Pancreas (tissue), 10 donors: ENCODE measurements at regions not wholly inside any gene's neighbourhood (a gene's known extent, or its start where the extent isn't known, plus 50 kb on each side); places are given as distances from the start of the nearest gene placed in this dataset.

Experiments used
- ATAC-seq, 4 donors: fragments of 200-7000 bp; cut with Tn5 transposase; one replicate each; pipeline versions ENCODE4 v1.8.0 to v1.9.1; 2020; ENCODE audit warnings: mild to moderate bottlenecking in 4 of 4, moderate library complexity in 4 of 4
- DNase-seq, 6 donors: peaks; one replicate each; pipeline ENCODE4 v3.0.0-alpha.2; 2020
- FAIRE-seq: peaks from 2 replicates; lab custom pipeline; 2012; peaks lifted over from hg19 to GRCh38; lab: Jason Lieb, UNC
- H3K27ac ChIP-seq, 4 donors: fragments of 200-600 bp; sonication (generic); 1 replicate in 3 of 4; 2 replicates in 1 of 4; pipeline versions ENCODE4 v1.5.0 to v1.8.0; 2020
- H3K27me3 ChIP-seq, 4 donors: fragments of 200-600 bp; one replicate each; pipeline ENCODE4 v1.8.0; 2021
- H3K36me3 ChIP-seq, 3 donors: fragments of 200-600 bp; sonication (generic) in 1 of 3; one replicate each; pipeline versions ENCODE4 v1.5.0 to v1.8.0; 2020 to 2021
- H3K4me1 ChIP-seq, 3 donors: fragments of 200-600 bp; one replicate each; pipeline ENCODE4 v1.8.0; 2021
- H3K4me3 ChIP-seq, 4 donors: fragments of 200-600 bp; sonication (generic) in 2 of 4; one replicate each; pipeline versions ENCODE4 v1.5.0 to v1.8.0; 2020 to 2021
- H3K9me3 ChIP-seq, 4 donors: fragments of 200-600 bp; one replicate each; pipeline ENCODE4 v1.8.0; 2021
- CTCF ChIP-seq, 4 donors: fragments of 200-600 bp; sonication (generic) in 3 of 4; IDR thresholded peaks; one replicate each; pipeline versions ENCODE4 v1.5.0 to v1.8.0; 2021; ENCODE audit warnings: antibody characterized with exemption in 4 of 4
- WGBS, 2 donors: extraction: QIAGEN DNeasy Blood & Tissue Kit; methylation state at CpG; one replicate each; pipeline ENCODE4 v1.1.7; 2013; 5-methylcytosine and 5-hydroxymethylcytosine counted together
- intact Hi-C, 3 donors: fragments of 100-400 bp; cut with DNase I; formaldehyde crosslinking; loops; one replicate each; pipeline versions ENCODE4 v1.11.1 to v1.14.2; 2022
- donor health status: healthy with polysubstance abuse.
- donor health status: DM: no; HTN: no; CAD: no; lungs with moderate emphysema.
- donor health status: DM: no; HTN: no; CAD: no.
- donor health status: control.
- donor health status: control.
- donor health status: Bipolar disorder and iron deficiency.
- donor health status: DM: yes; HTN: yes; CAD: no.
- donor health status: DM: no; HTN: no; CAD: no.
- donor health status: DM: no; HTN: no; CAD: no.
- donor health status: DM: yes; HTN: yes; CAD: no.

GRCh38 chr17:79458356-79458755 lies 152.5 kb downstream of the RBFOX3 start:
- DNase-seq (peak in 1 of 6 donors; percentile 19), FAIRE-seq (no peak), ATAC-seq (no peak)
- no peaks in the 10 kb centered on the region for H3K27me3 ChIP-seq
- WGBS, 2 donors: 65 to 66% methylated on average over 12 of the region's 12 CpGs
- no peaks in the 10 kb centered on the region for H3K9me3 ChIP-seq
- H3K4me3 ChIP-seq: no peak overlapping the region
- no peaks in the 10 kb centered on the region for H3K36me3 ChIP-seq
- H3K27ac ChIP-seq: no peak overlapping the region
- no peaks in the 10 kb centered on the region for H3K4me1 ChIP-seq
- intact Hi-C loops: no loop called here
- no peak for TF ChIP-seq CTCF (IDR thresholded peaks at IDR 0.05)

- intact Hi-C loops: no loop called here
- Histone ChIP-seq H3K27me3 (no peaks in the 10 kb centered on the region), H3K27ac (no peak overlapping the region), H3K4me3 (no peak overlapping the region), H3K4me1 (no peaks in the 10 kb centered on the region), H3K9me3 (no peaks in the 10 kb centered on the region), H3K36me3 (no peaks in the 10 kb centered on the region)
- no peak for TF ChIP-seq CTCF (IDR thresholded peaks at IDR 0.05)
- peak in 1 of 6 donors; percentile 30 for DNase-seq
- 66 to 72% methylated on average over 12 of the region's 12 CpGs for WGBS, 2 donors
- no peak for FAIRE-seq
- ATAC-seq: no peak
Observed at GRCh38 chr17:79457889-79458288, 153.0 kb downstream of the RBFOX3 start.

GRCh38 chr17:79457376-79457775 lies 153.5 kb downstream of the RBFOX3 start:
- peak in 1 of 6 donors; percentile 9 for DNase-seq
- Histone ChIP-seq H3K4me1 (no peaks in the 10 kb centered on the region), H3K36me3 (no peaks in the 10 kb centered on the region), H3K4me3 (no peak overlapping the region), H3K9me3 (no peaks in the 10 kb centered on the region), H3K27me3 (no peaks in the 10 kb centered on the region), H3K27ac (no peak overlapping the region)
- ATAC-seq: no peak
- FAIRE-seq: no peak
- intact Hi-C loops: no loop called here
- TF ChIP-seq CTCF (IDR thresholded peaks at IDR 0.05): no peak
- WGBS, 2 donors: 71 to 74% methylated on average over 17 of the region's 17 CpGs

- no peak overlapping the region for H3K27ac ChIP-seq
- peak in 1 of 6 donors; percentile 39 for DNase-seq
- no peaks in the 10 kb centered on the region for H3K27me3 ChIP-seq
- no peaks in the 10 kb centered on the region for H3K36me3 ChIP-seq
- no peaks in the 10 kb centered on the region for H3K4me1 ChIP-seq
- WGBS, 2 donors: 70 to 81% methylated on average over 11 of the region's 11 CpGs
- H3K4me3 ChIP-seq: no peak overlapping the region
- intact Hi-C loops: no loop called here
- ATAC-seq: no peak
- no peaks in the 10 kb centered on the region for H3K9me3 ChIP-seq
- no peak for TF ChIP-seq CTCF (IDR thresholded peaks at IDR 0.05)
- no peak for FAIRE-seq
Observed at GRCh38 chr17:79455636-79456035, 155.2 kb downstream of the RBFOX3 start.

- Histone ChIP-seq H3K27me3 (no peaks in the 10 kb centered on the region), H3K4me3 (no peak overlapping the region), H3K9me3 (no peaks in the 10 kb centered on the region), H3K36me3 (no peaks in the 10 kb centered on the region), H3K4me1 (no peaks in the 10 kb centered on the region), H3K27ac (no peak overlapping the region)
- intact Hi-C loops: no loop called here
- TF ChIP-seq CTCF (IDR thresholded peaks at IDR 0.05): no peak
- FAIRE-seq (no peak), ATAC-seq (no peak), DNase-seq (no peak)
- WGBS, 2 donors: 54 to 74% methylated on average over 6 of the region's 6 CpGs
Observed at GRCh38 chr17:79454826-79455225, 156.0 kb downstream of the RBFOX3 start.
